Stimulated activated CD4-positive, alpha-beta T cell treated with anti-CD3 and anti-CD28 coated beads, Interleukin-2, amount 100 ng/mL, for 48 hours (primary cell): ENCODE measurements at regions not wholly inside any gene's neighbourhood (a gene's known extent, or its start where the extent isn't known, plus 50 kb on each side); places are given as distances from the start of the nearest gene placed in this dataset.

Experiments
- DNase-seq, 2 donors: peaks; one replicate each; pipeline ENCODE4 v3.0.0-alpha.2; 2020

DNA sequence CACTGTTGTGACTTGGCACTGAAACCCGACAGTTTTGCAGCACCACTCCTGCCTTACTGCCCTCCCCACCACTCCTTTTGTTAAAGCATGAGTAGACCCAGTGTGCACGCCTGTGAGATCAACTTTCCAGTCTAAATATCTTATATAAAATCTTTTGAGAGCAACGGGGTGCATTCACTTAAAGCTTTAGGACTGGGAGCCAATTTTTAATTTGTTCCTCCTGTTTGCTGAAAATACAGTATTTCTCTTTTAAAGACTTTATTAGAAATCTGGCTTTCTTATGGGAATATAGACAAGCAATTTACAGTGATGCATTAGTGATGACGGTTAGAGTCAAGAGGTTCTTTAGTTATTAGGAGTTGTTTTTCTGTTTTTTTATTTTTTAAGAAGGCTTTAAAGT is 397.5 kb downstream of the TMEM167A start:
- no peak for DNase-seq

DNA sequence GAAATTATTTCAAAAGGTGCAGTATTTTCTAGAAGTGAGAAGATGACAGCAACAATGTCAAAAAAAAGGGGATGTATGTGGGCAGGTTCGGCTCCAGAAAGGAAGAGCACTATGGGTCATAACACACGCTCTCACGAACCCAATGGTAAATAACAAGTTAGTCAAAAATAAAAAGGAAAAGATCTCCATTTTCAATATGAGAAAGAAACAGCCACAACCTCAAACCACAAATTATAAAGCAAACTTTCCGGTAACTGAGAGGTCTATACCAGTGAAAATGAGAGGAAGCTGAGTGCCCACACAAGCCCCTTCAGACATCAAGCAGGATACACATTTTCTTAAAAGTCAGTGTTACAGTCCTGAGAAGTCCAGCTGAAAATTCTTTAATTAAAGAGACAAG is 398.5 kb upstream of the RPS23 start:
- DNase-seq = peak in 1 of 2 donors; percentile 0

- no peak for DNase-seq
These were observed 396.5 kb upstream of the RPS23 start for GRCh38 chr5:82674671-82675070.

DNA sequence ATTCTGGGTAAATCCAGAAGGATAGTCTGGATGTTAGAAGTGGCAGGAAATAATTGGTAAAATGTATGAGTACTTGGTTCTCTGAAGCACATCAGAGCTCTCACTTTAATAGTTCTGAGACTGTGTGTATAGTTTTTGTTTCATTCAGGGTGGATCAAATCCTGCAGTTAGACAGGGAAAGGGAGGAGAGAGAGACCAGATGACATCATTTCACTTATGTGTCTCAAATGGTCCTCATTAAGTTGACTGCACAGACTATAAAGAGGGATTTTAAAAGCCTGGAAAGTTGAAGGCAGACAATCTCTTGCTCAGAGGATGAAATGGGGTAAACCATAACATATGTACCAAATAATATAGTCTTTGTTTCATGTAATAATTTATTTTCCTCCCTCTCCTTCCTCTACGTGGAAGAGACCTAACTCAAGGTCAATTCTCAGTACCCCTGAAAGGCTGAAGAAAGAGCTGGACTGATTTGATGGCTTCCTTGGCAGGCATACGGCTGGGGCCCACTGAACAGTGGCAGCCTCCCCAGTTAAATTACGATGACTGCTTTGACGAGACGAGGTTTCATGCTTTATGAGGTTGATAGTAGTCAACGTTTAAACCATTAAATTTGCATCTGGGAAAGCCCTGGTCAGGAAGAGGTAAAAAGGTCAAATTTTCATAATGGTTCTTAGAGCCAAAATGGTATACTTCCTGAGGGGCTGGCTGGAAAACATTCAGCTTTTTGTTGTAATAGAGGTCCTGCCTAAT is 395.1 kb upstream of the RPS23 start:
- no peak for DNase-seq

DNA sequence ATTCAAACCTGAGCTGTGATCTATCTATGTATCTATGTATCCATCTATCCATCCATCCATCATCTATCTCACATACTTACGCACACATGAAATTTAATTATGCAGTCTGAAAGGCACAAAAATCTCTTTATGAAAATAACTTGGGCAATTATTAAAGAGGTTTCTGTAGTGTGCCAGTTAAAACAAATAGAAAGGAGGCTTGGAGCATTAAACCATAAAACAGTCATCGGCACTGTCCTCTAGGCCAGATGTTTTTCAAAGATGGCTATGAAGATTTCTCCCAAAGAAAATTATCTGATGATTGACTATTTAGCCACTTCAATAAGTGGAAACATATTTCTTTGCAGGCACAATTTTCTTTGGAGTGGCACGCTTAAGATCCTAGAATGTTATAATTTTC is 392.5 kb upstream of the RPS23 start:
- DNase-seq = no peak

GRCh38 chr5:82669720-82670119 is 391.6 kb upstream of the RPS23 start:
- no peak for DNase-seq

DNA sequence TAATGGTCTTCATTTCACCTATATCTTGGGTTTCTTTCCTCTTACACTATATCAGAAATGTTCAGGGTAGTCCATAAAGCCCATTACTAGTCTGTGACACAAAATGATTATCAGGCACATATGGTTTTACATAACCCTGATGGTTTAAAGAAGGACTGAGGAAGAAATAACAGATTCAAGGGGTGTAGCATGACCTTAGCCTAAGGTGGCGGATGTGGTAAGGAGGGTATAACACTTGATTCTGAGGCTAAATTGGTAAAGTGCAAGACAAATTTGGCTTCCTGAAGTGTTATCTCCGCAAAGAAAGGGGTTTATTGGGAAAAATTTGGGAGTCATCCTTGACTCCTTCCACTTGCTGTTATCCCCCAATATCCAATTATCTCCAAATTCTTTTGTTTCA is 388.2 kb upstream of the RPS23 start:
- no peak for DNase-seq

GRCh38 chr5:82664732-82665131 is 386.6 kb upstream of the RPS23 start:
- DNase-seq = no peak

- DNase-seq = no peak
These were observed 385.1 kb upstream of the RPS23 start for GRCh38 chr5:82663225-82663624.

- no peak for DNase-seq
These were observed 384.2 kb upstream of the RPS23 start for GRCh38 chr5:82662340-82662739.

DNA sequence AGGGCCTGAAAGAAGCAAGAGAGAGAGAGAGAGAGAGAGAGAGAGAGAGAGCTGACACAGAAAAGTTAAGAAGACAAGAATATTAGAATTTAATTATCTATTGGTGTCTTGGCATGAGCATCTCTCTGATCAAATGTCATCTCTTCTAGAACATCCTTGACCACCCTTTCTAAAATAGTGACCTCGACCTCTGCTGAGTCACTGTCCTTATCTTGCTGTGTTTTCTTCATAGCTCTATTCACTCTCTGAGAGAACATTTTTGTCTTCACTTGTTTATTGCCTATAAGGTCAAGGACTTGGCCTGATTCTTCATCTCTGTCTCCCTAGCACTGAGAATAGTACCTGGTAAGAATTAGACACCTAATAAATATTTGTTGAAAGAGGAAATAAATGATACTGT is 383.8 kb upstream of the RPS23 start:
- DNase-seq = no peak

- no peak for DNase-seq
These were observed 383.3 kb upstream of the RPS23 start for GRCh38 chr5:82661462-82661861.

- DNase-seq = no peak
These were observed 381.0 kb upstream of the RPS23 start for GRCh38 chr5:82659115-82659514.

DNA sequence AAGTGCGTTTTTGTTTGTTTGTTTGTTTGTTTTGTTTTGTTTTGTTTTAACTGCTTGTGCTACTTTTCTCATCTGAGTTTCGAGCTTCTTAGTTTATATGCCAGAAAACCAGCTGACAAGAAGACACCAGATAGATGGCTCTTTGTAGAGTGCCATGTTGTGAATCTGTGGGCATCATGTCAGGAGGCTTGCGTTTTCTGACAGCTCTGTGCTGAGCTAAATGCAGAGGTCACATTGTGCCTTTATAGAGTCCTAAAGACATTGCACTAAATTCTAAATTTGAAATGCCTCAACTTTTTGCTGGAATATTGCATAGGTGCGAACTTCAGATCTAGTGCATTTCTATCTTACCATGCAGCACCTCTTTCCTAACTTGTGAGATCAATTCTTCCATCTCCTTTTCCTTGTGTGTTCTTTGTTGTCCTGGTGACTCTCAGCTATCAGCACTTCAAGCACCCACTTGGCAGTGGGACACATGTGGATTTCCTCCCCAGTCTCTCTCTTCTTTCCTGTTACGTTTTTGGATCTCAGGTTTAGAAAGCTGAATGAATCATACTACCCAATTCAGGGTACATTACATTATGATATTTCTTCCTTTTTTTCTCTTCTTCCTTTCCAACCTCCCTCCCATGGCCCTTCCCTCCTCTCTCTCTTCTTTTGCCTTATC is 379.0 kb upstream of the RPS23 start:
- no peak for DNase-seq

- DNase-seq = no peak
These were observed 378.2 kb upstream of the RPS23 start for GRCh38 chr5:82656341-82656761.

GRCh38 chr5:82655078-82655477 is 376.9 kb upstream of the RPS23 start:
- DNase-seq = no peak

GRCh38 chr5:82649943-82650342 is 371.8 kb upstream of the RPS23 start:
- no peak for DNase-seq

DNA sequence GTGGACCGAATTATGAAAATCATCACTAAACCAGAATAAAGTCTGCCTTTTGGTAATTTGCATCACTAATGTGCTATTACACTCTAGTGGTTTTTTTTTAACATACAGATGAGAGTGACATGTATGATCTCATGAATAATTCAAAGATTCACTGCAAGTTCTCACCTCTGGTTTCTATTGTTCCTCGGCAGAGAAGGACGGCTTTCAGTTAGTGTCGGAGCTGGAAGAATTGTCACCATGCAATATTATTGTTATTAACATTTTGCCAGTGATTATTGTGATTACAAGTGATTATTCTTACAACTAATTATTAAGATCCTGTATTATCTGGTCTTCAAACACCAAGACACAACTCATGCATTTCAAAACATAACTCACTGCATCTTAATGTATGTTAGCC is 366.6 kb upstream of the RPS23 start:
- no peak for DNase-seq

GRCh38 chr5:82644229-82644628 is 366.1 kb upstream of the RPS23 start:
- no peak for DNase-seq

DNA sequence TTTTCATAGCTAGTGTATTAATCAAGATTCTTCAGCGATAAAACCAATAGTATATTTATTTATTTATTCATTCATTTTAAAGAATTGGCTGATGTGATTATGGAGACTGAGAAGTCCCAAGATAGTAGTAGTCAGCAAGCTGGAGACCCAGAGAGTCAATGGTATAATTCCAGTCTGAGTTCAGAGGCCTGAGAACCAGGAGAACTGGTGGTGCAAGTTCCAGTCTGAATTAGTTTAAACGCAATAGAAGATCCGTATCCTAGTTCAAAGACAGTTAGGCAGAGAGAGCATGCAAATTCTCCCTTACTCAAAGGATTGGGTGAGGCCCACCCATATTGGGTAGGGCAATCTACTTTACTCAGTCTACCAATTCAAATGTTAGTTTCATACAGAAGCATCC is 364.2 kb upstream of the RPS23 start:
- no peak for DNase-seq

DNA sequence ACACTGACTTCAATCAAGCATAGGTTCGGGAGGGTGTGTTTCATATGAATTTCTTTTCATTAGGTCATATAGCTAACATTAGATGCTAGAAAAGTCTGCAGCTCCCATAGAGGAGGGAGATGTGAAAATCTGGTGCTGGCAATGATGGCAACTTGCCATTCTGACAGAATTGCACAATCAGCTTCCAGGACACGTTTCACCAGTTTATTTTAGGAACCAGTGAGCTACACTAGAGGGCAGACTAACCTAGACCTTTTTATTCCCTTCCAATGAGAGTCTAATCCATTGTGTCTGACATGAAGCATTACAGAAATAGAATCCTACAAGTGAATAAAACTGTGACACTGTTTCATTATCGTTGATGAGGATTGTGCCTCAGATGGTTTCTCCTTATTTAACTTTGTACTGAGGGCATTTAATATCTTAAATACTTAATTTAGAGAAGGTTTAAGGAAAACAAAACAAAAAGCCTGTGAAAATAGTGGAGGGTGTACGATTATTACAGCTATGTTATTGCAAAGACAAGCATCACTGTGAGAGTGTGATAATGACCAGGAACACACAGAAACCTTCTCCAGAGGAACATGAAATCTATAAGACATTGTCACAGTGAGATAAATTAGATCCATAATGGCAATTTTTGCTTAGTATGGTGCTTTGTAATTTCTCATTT is 363.3 kb upstream of the RPS23 start:
- peak in 1 of 2 donors; percentile 3 for DNase-seq

DNA sequence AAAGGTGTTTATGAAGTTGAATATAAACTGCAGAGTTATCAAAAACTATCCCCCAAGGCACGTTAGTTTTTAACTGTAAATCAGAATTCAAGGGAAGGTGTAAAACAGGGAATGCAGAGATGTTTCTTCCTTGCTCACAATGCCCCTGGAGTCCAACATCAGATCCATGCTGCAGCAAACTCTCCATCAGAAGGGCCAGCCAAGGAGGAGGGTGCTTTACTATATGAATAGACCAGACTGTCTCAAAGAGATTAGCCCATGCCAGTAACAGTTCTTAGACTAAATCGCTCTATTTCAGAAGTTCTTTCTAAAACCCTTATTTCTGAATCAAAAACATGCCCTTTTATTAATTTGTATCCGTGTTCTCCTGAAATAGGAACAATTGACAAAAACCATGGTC is 362.8 kb upstream of the RPS23 start:
- no peak for DNase-seq

DNA sequence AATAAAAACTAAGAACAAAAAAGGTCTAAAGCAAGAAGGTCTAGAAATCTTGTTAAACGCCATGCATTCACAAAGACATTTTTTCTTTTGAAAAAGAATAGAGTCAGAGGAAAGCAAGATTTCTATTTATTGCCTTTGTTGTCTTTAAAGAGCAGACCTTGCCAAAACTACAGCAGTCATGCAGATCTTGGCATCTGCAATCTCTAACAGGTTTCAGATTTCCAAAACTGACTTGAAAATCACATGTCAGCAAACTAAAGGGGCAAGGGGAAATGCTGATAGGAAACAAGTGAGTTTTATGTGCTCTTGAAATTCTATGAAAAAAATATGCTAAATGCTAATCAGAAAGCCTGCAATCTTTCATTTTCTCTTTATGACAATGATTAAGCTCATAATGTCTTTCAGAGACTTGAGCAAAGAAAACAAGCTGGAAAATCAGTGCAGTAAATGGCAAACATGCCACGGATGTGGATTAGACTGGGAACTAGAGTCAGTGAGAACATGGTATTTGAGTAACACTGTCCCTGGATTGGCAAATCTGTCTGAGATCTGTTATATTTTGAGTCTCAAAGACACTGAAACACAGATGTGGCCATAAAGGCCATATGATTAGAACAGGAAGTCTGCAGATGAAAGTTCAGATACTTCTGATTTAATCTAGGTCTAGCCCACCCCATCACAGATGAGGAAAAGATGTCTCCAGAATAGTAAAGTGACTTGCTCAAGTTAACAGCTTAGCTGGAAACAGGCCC is 361.4 kb upstream of the RPS23 start:
- DNase-seq = no peak
